Kidney tubule cell (primary cell): ENCODE measurements at regions not wholly inside any gene's neighbourhood (a gene's known extent, or its start where the extent isn't known, plus 50 kb on each side); places are given as distances from the start of the nearest gene placed in this dataset.
A peak's percentile ranks its signal among the peaks of the same experiment; 100 is the strongest.
"Not testable (repeated sequence)": the region's sequence is repeated elsewhere in the genome, so short reads cannot be mapped to it uniquely, and the experiment has no call there.

Source experiments
- DNase-seq: peaks from one replicate; pipeline ENCODE4 v3.0.0-alpha.2; 2018; ENCODE audit warnings: low spot score

DNA sequence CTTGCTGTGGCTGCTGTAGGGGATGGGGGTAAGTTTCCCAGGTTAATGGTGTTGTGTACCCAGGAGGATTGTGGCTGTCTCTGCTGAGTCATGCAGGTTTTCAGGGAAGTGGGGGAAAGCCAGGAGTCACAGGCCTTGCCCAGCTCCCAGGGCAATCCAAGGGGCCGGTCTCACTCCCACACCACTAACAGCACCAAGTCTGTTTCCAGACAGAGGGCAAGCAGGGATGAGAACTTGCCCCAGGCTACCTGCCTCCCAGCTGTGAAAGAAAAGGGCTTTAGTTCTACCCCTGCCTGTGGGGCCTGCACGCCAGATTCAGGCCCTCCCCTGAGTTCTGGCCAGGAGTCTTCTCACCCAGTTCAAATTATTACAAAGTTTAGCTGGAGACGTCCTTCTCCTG lies 579.8 kb upstream of the ST8SIA4 start:
- DNase-seq, result peak; percentile 2

DNA sequence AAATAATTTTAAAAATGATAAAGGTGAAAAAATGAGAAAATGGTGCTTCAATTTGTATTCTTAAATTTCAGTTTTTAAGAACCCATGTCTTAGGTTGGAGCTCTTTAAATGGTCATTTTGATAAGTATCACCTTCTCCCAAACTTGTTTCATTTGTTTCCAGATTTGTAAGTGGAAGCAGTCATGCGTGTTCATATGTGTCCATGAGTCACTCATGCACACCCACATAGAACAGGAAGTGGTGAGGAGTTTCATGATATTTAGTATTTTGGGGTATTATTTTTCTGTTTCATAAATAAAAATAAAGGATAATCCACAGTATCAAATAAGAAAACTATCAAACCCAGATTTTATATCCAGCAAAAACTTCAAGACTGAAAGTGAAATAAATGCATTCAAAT lies 570.4 kb upstream of the ST8SIA4 start:
- DNase-seq, result peak; percentile 58

DNA sequence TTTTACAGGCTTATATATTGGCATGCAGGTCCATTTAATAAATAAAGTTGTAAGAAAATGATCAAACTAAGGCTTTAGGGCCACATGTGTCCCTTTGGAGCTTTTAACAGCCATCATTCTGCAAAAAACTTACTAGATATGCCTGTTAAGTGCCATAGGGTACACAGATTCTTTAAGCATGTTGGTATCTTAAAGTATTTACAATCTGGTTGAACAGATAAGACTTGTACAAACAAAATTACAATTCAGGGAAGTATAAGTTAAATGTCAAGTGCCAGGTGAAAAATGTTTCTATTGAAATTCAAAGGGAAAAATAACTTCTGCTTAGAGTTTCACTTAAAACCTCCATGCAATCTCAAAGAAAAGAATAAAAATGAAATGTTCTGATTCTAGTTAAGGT lies 558.4 kb upstream of the ST8SIA4 start:
- DNase-seq, result no peak

DNA sequence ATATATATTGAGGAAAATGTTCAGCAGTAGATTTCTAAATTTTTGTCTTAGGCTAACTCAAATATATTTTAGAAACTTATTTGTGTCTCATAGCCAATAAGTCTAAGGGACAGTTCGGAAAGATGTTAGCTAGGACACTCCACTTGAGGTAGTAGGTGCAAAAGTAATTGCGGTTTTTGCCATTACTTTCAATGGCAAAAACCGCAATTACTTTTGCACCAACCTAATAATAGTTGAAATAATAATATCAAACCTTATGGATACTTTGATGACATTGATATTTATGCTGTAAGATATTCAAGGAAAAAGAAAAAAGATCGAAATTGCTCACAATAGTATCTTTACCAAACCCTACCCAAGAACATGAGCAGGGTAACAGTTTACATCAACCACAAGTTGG lies 555.5 kb upstream of the ST8SIA4 start:
- no peak for DNase-seq

DNA sequence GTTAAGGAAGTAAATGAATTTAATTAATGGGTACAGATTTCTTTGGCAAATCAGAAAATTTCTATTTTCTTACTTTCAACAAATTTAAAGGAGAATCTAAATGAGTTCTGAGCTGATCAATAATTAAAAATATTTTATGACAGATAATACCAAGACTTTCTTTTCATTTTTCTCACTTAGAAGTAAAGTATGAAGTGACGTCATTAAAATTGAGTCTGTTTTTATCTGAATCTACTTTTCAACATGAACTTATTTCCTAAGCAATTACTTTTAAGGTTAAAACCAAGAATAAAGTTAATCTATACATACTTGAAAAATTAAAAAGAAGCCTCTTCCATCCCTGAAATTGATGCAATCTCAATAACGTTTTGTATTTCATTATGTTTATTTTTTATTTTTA lies 552.8 kb upstream of the ST8SIA4 start:
- no peak for DNase-seq

DNA sequence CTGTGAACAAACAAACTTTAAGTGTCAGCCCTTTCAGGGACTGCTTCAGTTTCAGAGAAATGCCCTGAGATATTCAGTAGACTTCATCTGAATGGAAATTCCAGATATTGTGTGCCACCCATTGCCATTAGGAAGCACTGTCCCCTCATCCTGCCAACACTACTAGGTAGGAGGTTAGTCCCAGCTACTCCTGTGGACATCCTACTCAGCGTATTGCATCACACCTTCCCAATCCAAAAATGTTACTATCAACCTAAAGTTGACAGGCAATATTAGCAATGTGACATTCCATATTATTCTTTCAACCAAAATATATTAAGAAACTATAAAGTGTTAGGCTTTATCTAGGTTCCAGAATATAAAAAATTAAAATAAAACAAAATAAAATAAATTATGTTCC lies 552.0 kb upstream of the ST8SIA4 start:
- no peak for DNase-seq

DNA sequence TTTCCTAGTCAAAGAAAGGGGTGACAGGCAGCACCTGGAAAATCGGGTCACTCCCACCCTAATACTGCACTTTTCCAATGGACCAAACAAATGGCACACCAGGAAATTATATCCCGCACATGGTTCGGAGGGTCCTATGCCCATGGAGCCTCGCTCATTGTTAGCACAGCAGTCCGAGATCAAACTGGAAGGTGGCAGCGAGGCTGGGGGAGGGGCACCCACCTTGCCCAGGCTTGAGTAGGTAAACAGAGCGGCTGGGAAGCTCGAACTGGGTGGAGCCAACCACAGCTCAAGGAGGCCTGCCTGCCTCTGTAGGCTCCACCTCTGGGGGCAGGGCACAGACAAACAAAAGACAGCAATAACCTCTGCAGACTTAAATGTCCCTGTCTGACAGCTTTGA lies 539.2 kb upstream of the ST8SIA4 start:
- not testable (repeated sequence) for DNase-seq

DNA sequence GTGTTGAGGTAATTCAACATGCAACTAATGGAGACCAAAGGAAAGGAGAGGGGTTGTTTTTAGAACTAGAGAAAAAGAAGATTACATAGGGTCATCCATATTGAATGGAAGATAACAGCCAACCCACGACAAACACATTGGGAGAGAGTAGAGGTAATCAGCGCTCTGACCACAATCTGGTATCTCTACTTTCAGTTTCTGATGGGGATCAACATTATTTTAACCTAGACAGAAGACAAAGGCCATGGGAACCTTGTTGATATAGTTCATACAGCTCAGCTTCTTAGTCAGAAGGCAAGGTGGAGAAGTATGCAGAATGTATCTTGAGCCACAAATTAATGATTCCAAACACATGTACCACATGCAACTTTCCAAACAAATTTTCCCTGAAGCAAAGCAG lies 537.1 kb upstream of the ST8SIA4 start:
- DNase-seq, result no peak

DNA sequence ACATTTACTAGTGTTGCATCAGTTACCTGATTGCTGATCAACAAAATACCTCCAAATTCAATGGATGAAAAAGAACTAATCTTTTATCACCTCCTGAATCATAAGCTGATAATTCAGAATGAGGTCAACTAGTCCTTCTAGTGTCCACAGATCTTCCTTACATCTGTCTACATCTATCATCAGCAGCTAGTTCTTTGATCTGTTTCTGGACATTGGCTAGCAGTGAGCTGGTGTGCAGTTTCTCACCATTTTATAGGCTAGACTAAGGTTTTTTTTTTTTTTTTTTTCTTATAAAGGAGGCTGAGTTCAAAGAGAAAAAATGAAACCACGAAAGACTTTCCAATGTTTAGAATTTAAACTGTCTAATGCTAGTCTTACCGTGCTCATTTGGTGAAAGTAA lies 534.3 kb upstream of the ST8SIA4 start:
- no peak for DNase-seq

DNA sequence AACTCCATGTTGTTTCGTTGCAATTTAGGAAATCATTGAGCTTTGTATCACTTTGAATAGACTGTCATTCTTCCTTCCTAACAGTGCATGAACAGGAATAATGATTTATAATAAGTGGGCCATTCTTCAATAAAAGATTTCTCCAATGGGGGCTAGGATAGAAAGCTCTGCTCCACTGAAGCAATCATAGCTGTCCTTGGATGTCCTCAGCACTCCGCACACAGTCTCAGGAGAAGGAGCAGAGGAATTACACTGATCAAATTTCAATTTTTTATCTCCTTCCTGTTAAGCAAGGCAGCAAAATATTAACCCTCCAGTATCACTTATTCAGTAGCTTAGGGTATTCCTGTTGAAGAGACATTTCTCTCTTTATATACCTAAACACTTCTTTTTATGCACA lies 532.7 kb upstream of the ST8SIA4 start:
- DNase-seq, result no peak

DNA sequence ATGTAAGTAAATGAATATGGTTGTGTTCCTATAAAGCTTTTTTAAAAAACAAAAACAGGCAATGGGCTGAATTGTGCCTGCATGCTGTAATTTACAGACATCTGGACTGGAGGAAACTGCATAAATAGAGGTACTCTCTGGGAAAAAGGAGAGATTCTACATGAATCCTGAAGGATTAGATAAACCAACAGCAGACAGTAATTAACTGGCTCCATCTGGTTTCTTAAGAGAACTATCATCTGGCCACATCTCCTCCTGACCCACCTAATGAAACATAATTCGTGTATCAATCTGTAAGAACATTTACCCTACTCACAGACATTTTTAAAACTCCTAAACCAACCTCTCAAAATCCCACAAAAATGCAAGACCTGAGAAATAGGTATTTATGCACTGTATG lies 528.1 kb upstream of the ST8SIA4 start:
- DNase-seq, result no peak

DNA sequence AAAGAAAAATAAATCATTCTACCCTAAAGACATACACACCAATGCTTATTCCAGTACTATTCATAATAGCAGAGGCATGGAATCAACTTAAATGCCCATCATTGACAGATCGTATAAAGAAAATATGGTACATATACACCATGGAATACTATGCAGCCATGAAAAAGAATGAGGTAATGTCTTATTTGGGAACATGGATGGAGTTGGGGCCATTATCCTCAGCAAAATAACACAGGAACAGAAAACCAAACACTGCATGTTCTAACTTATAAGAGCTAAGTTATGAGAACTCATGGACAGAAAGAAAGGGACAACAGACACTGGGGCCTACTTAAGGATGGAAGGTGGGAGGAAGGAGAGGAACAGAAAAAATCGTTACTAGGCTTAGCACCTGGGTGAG lies 527.5 kb upstream of the ST8SIA4 start:
- no peak for DNase-seq

DNA sequence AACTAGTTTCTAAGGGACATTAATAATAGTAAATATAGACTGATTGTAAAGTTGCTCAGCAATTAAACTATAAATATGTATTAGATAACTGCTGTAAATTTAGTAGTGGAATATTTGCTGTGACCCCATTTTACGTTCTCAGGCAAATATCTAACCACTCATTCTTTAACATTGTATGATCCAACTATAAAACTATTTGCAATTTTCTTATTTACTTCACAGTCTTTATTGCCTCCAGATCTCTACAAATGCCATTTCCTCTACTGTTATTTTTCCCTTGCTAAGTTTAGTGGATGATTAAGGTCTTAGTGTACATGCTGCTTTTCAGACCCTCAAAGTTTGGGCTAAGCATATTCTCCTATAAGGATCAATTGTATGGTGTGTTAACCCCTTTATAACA lies 526.2 kb upstream of the ST8SIA4 start:
- DNase-seq, result no peak

DNA sequence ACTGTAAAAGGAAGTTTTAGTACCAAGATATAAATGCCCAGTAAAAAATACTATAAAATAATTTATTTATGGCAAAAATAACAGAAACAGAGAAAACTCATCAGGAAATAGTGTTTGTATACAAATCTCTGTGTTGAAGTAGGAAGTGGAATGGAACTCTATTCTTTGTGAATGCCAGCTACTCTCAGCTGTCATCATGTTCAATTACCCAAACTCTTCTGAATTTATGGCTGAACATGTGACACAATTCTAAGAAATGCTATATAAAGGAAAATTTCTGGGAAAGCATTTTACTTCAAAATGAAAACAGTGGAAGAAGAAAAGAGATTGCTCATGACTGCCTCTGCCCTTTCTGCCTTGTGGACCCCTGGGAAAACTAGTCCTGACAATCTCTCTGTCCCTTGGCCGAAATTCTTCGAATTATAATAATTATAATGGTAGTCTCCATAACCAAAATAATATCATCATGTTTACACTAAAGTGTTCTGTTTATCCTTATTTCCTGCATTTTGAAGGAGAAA lies 522.3 kb upstream of the ST8SIA4 start:
- DNase-seq, result peak; percentile 16

DNA sequence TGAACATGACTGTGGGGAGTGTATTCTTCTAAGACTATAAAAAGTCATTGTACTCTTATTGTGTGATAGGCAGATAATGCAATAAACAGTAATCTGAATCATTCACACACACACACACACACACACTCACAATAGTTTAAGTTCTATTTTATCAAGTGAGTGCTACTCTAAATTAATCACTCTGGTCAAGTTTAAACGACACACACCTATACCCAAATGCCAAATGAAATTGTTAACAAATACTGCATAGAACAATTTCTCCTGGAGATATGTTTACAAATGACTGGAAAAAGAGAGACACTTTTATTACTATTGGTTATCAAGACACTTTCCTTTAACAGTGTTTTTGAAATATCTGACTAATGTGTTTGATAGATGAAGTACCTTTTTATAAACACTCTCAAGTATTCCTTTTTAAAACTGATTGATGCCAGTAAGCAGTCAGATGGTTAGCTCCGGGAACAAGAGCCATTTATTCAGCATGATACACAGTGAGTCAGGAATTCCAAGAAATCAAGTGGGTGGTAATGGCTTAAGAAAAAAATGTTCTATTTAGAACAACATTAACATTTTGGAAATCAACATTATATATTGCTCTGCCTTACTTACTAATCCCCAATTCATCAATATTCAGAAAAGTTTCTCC lies 521.6 kb upstream of the ST8SIA4 start:
- peak; percentile 79 for DNase-seq

DNA sequence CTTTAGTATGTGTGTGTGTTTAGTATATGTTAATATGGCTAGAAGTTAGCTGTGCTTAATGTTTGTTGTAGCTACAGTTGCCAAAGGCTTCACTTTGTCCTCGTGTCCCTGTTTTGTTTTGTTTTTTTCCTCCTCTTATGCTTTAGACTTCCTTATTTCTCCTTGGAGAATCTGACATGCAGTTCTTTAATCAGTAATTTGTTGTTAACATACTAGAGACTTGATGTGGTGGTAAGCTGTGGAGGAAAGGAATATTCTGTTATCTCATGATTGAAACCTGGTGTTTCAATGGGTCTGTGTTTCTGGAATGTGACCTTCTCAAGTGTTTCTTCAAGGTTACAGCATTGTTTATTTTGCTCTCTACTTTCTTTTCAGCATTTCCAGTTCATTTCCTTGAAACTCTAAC lies 515.6 kb upstream of the ST8SIA4 start:
- DNase-seq, result peak; percentile 9

DNA sequence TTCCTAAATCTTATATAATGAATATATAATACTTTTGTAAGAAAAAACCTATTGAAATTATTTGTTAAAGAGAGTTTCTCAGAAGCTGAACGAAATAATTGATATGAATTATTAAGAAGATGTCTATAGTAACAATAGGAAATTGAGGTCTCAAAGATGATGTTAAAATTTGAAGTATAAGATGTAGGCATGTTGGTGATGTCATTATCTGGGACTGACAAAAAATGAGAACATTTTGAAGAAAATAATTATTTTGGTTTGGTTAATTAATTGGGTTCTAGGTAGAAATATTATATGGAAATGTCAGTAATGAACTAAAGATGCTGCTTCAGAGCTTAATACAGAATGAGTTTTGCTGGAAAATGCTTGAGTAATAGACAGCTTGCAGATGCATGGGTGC lies 501.4 kb upstream of the ST8SIA4 start:
- no peak for DNase-seq

DNA sequence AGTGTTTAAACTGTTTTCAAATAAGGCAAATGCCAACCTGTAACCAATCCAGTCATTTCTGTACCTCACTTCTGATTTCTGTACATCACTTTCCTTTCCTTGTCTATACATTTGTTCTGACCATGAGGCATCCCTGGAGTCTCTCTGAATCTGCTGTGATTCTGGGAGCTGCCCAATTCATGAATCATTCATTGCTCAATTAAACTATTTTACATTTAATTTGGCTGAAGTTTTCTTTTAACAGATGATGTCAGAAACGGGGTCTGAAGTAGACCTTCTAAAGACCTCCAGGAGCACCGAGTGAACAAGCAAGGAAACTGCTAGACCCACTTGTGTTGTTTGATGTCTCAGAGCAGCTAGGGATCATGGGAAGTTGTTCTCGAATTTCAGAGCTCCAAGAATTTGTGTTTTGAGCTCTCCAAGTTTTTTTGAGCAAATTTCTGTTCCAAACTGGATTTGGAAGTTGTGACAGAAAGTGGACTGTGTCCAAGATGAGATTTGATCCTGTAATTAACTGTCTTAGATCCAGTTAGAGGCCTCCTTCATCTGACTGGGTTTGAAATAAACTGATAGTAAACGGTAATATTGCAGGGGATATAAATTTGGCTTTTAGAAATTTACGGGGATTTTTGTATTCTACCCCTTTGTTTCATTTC lies 490.8 kb upstream of the ST8SIA4 start:
- DNase-seq, result no peak

DNA sequence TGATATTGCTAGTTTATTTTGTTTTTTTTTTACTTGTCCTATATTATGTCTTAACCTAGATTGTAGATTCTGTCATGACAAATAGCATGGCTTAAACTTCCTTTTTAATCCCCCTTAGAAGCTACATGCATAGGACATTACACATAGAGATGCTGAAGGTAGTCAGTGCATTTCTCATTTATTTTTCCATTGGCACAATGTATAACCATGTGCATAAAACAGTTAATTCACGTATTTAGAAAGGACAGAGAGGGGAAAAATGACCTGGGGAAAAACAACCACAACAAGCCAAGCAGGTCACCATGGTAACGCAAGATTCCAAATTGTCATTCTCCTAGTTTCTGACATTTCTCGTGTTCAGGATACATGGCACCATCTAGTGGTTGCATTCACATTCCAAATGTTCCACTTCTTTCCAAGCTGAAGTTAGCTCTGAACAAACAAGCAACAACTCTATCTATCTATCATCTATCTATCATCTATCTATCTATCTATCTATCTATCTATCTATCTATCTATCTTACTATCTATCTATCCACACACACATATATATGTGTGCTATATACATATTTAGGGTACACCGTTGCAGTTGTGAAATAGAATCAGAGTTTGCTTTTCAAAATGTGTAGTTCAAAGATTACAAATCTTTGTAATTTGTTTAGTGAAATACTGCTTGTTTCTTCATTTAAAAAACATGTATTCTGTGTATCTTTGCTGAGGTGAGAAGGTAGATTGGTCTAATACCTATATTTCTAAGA lies 487.2 kb upstream of the ST8SIA4 start:
- peak; percentile 57 for DNase-seq

DNA sequence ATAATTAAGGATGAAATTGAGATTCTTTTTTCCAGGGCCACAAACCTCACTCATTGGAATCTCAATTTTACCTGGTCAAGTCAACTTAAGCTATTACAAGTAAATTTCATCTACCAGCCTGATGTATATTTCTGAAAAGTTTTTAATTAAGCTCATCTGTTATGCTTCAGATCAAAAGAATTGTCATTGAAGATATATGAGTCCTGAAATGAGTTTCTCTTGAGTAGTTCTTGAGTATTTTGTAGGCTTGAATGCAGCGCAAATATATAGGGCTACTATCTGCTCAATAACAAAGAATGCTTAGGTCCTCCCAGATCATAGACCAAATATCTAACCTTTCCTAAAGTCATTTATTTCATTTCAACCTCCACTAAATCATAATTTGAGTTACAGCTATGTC lies 482.2 kb upstream of the ST8SIA4 start:
- DNase-seq, result no peak

DNA sequence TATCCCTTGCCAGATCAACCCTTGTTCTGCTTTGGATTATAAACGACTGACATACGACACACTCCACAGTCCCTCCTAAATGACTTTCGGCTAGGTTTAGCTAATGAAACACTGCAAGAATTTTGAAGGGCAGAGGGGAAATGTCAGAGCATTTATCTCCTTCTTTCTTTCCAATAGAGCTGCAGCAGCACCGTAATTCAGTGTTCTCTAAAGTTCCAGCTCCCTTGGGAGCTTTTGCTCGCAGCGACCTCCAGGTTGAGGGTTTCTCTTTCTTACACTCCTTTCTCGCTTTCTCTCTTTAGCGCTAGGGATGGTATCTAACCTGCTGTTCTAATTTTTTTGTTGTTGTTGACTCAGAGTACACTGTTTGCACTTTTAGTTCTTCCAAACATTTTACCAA lies 467.1 kb upstream of the ST8SIA4 start:
- no peak for DNase-seq

DNA sequence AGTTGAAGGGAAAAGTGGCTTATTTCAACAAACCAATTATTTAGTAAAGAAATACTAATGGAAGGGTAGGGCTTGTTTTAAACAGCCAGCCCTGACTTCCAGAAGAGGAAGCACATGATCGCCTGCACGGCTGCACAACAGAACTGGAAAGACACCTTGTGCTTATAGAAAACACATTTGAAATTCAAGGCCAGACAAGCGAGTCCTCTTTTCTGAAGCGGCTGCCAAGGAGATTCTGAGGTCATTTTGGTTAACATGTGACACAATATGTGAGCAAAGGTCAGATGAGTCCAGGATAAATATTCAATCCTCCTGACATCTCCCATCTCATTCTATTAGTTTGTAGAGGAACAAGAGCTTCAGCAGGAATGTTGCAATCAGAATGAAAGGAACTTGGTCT lies 461.4 kb upstream of the ST8SIA4 start:
- DNase-seq, result peak; percentile 7

DNA sequence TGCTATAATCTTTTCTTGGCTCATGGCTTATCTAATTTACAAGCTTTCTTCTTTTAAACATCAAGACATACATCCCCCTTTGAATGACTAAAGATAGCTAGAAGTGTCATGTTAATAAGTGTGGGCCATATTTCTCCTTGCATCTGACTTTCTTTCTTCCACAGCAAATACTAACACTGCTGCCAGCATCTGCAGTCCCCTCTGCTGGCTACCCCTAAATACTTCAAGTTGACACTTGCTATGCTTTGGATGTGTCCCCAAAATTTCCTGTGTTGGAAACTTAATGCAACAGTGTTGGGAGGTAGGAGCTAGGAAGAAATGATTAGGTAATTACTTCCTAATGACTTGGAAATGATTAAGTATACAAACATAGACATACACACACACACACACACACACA lies 459.0 kb upstream of the ST8SIA4 start:
- no peak for DNase-seq
